ENCODE measurements at regions not wholly inside any gene's neighbourhood (a gene's known extent, or its start where the extent isn't known, plus 50 kb on each side); places are given as distances from the start of the nearest gene placed in this dataset.
"Not testable (repeated sequence)": the region's sequence is repeated elsewhere in the genome, so short reads cannot be mapped to it uniquely, and the experiment has no call there.

DNA sequence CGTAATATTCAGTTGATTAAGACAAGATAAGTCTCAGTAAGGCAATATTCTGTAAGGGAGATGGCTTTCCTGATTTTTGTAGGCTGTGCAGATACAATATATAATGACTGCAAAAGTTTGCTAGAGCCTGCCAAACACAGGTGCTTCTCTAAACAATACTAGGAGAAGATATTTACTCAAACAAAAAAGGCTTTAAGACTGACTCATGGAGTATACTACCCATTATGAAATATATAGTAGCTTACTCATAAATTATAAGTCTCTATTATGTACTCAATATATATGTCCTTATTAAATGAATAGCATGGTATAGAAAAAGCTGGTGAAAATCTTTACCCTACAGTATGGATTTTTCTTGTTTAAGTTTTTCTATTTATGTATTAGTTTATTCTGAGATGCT, 93.2 kb upstream of the IL15 start:
- DNase-seq: no peak

DNA sequence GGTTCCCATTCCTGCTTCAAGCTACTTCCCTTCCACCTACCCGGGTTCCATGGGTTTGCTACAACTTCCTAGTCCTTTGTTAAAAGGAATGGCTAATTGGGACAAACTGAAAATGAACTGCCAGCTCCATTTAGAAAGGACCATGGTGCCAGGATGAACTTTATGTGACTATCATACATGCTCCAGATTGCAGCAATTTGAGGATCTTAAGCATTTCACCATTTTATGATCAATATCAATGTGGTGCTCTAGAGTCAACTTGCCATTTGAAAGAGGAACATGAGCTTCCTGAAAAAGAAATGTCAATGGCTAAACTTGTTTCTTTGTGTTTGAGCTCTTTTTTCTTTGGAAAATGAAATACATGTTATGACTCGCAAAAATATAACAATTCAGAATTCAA, 92.7 kb upstream of the IL15 start:
- no peak for DNase-seq

DNA sequence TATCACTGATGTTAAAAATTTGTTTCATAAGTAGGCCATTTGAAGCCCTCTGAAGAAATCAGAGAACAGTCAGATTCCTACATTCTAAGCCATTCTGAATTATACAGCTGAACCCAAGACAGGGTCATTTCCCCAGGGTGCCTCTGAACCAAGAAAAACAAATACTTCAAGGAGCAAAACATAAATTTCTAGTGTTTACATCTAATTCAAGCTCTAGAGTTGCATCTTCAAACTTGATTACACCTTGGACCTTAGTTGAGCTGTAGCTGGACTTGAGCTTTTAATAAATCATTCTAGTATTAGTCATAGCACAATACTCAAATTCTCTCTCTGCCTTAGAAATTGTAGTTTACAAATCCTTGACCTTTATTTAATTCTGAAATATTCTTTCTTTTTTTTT, 87.6 kb upstream of the IL15 start:
- DNase-seq: no peak

DNA sequence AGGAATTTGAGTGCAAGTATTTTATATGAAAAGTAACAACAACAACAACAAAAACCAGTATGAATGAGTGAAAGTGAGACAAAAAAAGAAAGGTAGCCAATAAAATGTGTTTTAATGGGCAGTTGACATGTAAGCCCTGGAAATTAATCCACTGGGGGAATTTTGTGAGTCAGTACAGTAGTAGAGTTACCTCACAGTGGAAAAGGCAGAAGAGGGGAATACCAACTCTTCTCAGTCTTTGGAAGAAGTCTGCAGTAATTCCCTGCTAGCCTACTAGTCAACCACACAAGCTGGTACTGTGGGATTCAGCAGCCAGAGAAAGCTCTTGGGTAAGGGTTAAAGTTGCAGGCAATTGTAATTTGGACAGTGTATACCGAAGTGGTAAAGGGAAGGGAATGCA, 76.3 kb upstream of the IL15 start:
- DNase-seq: no peak

DNA sequence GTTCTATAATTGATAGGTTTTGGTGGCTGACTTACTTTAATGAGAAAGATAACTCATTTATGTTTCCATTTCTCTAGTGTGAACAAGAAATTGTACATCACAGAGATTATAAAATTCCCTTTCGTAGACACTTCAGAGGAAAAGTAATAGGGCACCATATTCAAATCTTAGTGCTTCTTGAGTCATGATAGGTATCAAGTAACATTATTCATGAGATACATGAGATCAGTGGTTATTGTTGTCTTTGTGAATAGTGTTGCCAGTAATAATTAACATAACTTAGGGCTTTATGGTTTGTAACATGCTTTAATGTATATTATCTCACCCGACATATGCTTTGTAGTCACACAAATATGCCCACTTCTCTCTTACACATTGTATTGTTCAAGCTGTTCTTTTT, 73.7 kb upstream of the IL15 start:
- DNase-seq: no peak

DNA sequence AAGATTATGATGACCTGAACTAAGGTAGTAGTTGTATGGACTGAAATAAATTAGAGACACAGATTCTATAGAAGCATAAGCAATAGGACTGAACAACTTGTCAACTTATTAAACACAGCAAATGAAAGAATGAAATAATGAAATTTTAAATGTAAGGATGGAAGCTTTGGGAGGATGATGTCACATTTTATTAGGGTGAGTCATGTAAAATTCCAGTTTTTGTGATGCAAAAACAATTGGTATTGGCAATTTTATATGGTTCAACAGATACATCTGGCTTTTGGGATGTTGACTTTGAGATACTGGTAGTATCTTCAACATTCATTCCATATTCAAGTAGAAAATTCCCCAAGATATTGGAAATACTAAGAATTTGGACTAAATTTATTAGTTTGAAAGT, 72.7 kb upstream of the IL15 start:
- no peak for DNase-seq

DNA sequence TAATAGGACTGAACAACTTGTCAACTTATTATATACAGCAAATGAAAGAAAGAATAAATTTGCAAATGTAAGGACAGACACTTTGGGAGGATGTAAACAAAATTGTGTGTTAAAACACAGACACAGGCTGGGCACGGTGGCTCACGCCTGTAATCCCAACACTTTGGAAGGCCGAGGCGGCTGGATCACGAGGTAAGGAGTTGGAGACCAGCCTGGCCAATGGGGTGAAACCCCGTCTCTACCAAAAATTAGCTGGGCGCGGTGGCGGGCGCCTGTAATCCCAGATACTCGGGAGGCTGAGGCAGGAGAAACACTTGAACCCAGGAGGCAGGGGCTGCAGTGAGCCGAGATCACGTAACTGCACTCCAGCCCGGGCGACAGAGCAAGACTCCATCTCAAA, 71.4 kb upstream of the IL15 start:
- DNase-seq: not testable (repeated sequence)

DNA sequence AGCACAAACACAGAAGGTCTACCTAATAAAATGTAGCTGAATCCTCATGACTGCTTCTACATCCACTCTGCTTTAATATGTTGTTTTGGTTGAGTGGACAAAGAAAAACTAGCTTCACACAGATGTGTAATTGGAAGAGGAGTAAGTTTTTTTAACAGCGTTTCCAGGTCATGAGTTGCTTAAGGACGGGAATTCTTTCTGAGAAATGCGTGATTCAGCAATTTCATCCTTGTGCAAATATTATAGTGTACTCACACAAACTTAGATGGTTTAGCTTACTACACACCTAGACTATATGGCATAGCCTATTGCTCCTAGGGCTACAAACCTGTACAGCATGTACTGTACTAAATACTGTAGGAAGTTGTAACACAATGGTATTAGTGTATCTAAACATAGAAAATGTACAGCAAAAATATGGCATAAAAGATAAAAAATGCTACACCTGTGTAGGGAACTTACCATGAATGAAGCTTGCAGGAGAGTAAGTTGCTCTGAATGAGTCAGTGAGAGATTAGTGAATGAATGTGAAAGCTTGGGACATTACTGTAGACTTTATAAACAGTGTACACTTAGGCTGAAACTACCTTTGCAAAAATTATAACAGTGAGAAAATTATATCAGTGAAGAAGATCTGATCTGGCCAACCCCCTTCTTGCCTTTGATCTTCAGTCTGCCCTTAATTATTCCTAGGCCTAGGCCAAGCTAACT, 70.8 kb upstream of the IL15 start:
- DNase-seq: no peak

DNA sequence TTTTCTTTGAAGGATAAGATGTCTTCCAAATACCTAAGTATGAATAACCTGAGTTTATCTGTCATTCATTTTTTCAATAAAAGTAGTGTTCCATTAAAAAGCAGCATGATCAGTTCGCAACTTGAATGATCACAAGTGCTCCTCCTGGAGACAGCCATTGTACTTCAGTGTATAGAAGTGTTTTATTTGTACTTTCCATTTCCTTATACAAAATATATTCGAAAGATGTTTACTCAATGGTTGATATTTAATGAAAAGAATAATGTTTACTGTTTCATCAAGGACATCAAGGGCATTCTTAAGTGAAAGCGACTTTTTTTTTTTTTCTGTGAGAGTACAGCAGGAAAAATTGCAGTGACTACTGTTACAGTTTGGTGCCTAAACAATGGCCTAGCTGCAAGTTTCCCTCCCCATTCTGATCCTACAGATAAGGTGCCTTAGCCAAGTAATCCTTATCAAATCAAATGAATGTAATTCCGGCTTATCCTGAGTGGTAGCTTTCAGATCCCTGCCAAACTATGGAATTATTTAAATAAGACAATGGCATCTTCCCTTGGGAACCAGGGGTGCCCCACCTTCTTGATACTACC, 69.0 kb upstream of the IL15 start:
- DNase-seq: no peak

DNA sequence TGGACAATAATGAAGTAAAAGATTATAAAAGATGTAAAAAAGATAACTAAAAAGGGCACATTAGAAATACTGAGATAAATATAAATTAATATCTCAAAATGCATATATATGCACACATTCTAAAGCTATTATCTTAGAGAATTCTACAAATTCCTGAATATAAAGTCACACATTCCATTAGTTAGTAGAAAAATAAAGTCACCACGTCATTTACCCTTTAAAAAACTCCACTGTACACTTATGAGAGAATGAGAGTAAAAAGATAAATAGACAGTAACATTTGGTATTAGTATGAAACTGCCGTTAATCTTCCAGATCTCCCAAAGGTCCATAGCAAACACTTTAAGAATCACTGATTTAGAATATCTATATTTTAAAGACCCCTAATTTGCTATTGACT, 67.2 kb upstream of the IL15 start:
- DNase-seq: no peak

DNA sequence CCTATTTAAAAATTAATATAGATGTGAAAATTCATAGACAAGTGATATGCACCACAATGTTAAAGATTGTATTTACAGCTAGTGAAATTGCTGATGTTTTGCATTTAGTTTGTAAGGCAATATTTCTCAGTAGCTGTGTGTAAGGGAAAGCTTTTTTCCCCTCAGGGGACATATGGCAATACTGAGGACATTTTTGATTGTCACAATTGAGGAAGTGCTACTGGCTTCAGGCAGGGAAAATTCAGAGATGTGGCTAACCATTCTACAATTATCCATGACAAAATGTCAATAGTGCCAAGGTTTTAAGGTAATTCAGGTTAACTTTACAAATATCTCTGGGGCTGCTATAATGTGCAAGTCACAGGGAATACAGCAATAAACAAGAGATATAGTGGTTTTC, 66.1 kb upstream of the IL15 start:
- DNase-seq: no peak

DNA sequence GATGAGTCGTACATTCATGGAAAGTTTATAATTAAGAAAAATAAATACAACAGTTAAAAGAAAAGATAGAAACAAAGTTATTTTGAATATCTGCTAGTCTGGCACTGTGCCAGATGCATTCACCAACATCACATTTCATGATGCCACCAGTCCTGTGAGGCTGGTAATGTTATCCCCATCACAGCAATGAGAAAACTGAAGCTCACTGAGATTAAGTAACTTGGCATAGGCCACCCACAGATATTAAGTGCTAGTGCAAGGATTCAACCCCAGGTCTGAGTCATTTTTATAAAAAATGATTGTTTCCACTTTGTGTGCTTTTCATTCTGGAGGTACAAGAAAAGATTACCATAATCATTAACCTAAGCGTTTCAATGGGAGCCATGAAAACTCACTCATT, 65.0 kb upstream of the IL15 start:
- no peak for DNase-seq

DNA sequence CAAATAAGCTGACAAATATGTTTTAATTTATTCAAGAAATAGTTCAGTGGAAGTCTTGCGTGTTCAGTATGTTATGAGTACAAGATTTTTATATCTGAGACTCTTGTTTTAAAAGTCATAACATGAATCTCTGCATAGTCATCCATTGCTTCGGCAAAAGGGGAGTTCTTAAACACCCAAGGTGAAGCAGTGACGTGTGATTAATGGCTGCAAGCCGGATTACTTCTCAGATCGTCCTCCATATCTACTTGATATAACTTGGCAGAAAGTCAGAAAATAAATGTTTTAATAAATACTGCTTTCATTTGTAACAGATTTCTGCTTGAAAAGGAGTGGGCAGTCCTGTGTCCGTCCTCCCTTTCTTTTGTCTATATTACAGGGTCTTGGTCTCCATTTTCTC, 64.6 kb upstream of the IL15 start:
- DNase-seq: no peak

DNA sequence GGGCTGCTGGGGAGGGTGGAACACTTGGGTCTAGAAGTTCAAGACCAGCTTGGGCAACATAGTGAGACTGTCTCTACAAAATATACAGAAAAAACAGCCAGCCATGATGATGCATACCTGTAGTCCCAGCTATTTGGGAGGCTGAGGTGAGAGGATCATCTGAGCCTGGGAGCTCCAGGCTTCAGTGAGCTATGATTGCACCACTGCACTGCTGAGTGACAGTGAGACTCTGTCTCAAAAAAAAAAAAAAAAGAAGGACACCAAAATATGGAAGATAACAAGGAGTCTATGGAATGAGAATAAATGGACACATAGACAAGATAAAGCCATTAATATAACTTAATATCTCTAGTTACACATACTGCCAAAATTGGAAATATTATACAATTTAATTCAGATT, 62.7 kb upstream of the IL15 start:
- DNase-seq: no peak

DNA sequence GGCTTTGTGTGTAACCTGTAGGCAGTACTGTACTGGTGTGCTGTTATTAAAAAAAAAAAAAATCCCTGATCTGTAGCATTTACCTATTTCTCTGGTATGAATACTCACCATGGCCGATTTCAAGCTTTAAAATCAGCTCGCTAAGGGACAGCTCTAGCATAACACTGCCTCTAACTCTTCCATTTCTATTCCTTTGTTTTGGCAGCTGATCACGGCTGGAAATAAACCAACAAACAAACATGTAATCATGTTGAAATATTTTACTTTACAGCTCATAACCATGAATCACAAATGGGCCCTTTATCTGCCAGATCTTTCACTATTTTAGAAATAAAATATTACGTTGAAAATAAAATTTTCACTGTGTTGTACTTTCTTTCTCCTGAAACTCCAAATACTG, 60.5 kb upstream of the IL15 start:
- DNase-seq: no peak

DNA sequence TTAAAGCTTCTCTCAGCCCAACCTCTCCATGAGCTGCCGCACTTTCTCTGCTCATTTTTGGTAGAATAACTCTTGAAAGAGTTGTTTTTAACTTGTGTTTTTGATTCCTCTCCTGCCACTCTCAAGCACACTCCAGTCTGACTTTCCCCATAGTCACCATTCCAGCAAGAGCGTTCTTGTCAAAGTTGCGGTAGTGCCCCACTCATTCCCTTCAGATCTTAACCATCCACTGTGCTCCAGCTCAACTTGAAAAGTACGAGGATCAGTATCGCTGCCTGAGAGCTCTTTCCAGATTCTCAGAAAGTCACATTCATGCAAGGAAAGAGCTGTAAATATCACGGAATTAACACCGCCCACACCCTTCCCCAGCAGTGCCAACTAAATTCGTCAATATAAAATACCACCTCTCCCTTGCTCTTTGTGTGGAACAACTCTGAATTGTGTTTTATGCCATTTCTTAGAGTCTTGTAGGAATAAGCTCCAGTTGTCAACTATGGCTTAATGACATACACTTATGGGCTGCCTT, 59.7 kb upstream of the IL15 start:
- no peak for DNase-seq

DNA sequence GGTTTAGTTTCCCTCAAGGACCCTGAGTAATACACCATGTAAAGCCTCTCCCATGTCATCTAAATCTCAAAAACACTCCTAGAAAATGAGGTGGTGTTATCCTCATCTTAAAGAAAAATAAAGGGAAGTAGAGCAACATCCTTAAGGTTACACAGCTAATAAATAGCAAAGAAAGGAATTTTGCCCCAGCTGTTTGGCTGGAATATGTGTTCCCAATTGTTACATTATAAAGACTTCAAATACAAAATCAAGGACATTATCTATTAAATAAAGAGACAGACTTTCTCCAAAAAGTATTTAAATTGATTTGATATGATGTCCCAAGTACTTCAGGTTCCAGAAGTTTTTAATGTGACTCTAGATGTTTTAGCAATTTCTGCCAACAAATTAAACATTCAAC, 57.9 kb upstream of the IL15 start:
- DNase-seq: no peak

DNA sequence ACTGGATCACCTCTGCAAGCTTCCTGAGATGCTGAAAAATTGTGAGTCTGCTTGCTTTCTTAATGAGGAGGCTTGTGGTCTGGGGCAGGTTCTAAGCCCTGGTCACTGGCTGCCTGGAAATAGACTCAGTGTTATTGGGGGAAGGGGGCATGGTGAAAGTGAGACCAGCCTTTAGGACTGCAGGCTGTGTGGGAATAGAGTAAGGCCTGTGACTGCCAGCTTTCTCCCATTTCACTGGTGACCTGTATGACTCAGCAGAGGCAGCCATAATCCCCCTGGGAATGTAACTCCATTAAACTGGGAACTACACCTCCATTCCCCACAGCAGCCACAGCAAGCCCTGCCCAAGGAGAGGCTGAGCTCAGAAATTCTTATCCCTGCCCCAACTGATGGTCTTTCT, 55.9 kb upstream of the IL15 start:
- no peak for DNase-seq
